Spleen (tissue), 11 donors: ENCODE measurements at regions not wholly inside any gene's neighbourhood (a gene's known extent, or its start where the extent isn't known, plus 50 kb on each side); places are given as distances from the start of the nearest gene placed in this dataset.
A peak's percentile ranks its signal among the peaks of the same experiment; 100 is the strongest.

Experiments
- DNase-seq: peaks from one replicate; pipeline ENCODE4 v3.0.0-alpha.2; 2020
- H3K27ac ChIP-seq, 8 donors: fragments of 200-600 bp; sonication (generic) in 7 of 8; 1 replicate in 4 of 8; 2 replicates in 4 of 8; pipeline versions ENCODE4 v1.5.0 to v1.8.0; 2016 to 2021; ENCODE audit warnings: inconsistent platforms in 4 of 8, mild to moderate bottlenecking in 4 of 8, moderate library complexity in 1 of 8
- H3K27me3 ChIP-seq, 7 donors: fragments of 200-600 bp; sonication (generic) in 6 of 7; replicated peaks in 1 of 7; 1 replicate in 4 of 7; 2 replicates in 3 of 7; pipeline versions ENCODE4 v1.5.0 to v1.8.0; 2016 to 2021; ENCODE audit warnings: inconsistent platforms in 3 of 7, mild to moderate bottlenecking in 1 of 7
- H3K36me3 ChIP-seq, 6 donors: fragments of 200-600 bp; sonication (generic) in 5 of 6; 1 replicate in 4 of 6; 2 replicates in 2 of 6; pipeline versions ENCODE4 v1.5.0 to v1.8.0; 2016 to 2021; ENCODE audit warnings: inconsistent platforms in 2 of 6
- H3K4me1 ChIP-seq, 6 donors: fragments of 200-600 bp; sonication (generic) in 5 of 6; 1 replicate in 3 of 6; 2 replicates in 3 of 6; pipeline versions ENCODE4 v1.5.0 to v1.8.0; 2016 to 2021; ENCODE audit warnings: inconsistent platforms in 3 of 6
- H3K4me3 ChIP-seq, 8 donors: fragments of 200-600 bp; sonication (generic) in 7 of 8; 1 replicate in 4 of 8; 2 replicates in 4 of 8; pipeline versions ENCODE4 v1.5.0 to v1.8.0; 2016 to 2021; ENCODE audit warnings: inconsistent platforms in 4 of 8, mild to moderate bottlenecking in 4 of 8, moderate library complexity in 2 of 8
- H3K9me3 ChIP-seq, 8 donors: fragments of 200-600 bp; sonication (generic) in 7 of 8; 1 replicate in 4 of 8; 2 replicates in 4 of 8; pipeline versions ENCODE4 v1.5.0 to v1.8.0; 2016 to 2021; ENCODE audit warnings: inconsistent platforms in 4 of 8
- POLR2A ChIP-seq, 3 donors: fragments of 450-650 bp; IDR thresholded peaks; one replicate each; pipeline ENCODE4 v1.5.1; 2017; ENCODE audit warnings: antibody characterized with exemption in 3 of 3, mild to moderate bottlenecking in 1 of 3
- POLR2AphosphoS5 ChIP-seq, 3 donors: sonication (generic); formaldehyde crosslinking; IDR thresholded peaks; one replicate each; pipeline ENCODE4 v1.5.1; 2017; ENCODE audit warnings: antibody characterized with exemption in 3 of 3
- WGBS, 5 donors: extraction: QIAGEN DNeasy Blood & Tissue Kit in 3 of 5; methylation state at CpG; one replicate each; pipeline versions ENCODE4 v1.1.5 to v1.1.7; 2013 to 2018; 5-methylcytosine and 5-hydroxymethylcytosine counted together
- intact Hi-C: fragments of 100-400 bp; cut with DNase I; formaldehyde crosslinking; loops from one replicate; pipeline ENCODE4 v1.15.0; 2023; ENCODE audit warnings: low total_unique reads
- TF ChIP-seq, protein P1 (sequence below), 11 experiments: fragments of 200-600 bp in 7 of 11; fragments of 450-650 bp in 4 of 11; sonication (generic) in 4 of 11; IDR thresholded peaks in 8 of 11; conservative IDR thresholded peaks in 3 of 11; 1 replicate in 7 of 11; 2 replicates in 4 of 11; pipeline versions ENCODE4 v1.4.0 to v1.8.0; 2016 to 2021; ENCODE audit warnings: antibody characterized with exemption in 11 of 11, inconsistent platforms in 4 of 11, mild to moderate bottlenecking in 1 of 11
- donor health status: healthy with polysubstance abuse.
- donor health status: DM: no; HTN: no; CAD: no; lungs with moderate emphysema.
- donor health status: DM: no; HTN: no; CAD: no.
- donor health status: Bipolar disorder and iron deficiency.
- donor health status: healthy.
- donor health status: DM: no; HTN: no; CAD: no.
- donor health status: DM: yes; HTN: yes; CAD: no.

DNA sequence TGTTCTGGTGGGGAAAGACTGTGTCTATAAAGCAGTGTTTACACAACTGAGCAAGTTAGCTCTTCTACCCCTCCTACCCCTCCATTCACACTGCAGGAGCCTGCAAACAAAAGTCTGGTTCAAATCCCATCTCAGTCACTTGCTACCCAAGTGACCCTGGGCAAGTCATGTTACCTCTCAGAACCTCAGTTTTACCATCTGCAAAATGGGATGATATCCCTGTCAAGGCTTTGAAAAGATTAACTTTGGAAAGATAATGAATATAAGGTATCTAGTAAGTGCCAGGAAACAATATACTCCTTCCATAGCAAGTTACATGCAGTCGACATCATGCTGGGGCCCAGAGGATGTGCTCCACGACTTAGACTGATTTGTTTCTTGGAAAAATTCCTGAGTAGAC, 161.5 kb downstream of the SEC61B start:
- Histone ChIP-seq H3K4me3 (no peak overlapping the region), H3K4me1 (no peaks in the 10 kb centered on the region), H3K27me3 (no peaks in the 10 kb centered on the region), H3K27ac (no peak overlapping the region), H3K9me3 (no peaks in the 10 kb centered on the region), H3K36me3 (no peaks in the 10 kb centered on the region)
- WGBS, 5 donors, result 18 to 35% (median 33%) methylated on average over 2 of the region's 2 CpGs
- intact Hi-C loops, result no loop called here
- no peak for DNase-seq
- TF ChIP-seq, protein P1, sequence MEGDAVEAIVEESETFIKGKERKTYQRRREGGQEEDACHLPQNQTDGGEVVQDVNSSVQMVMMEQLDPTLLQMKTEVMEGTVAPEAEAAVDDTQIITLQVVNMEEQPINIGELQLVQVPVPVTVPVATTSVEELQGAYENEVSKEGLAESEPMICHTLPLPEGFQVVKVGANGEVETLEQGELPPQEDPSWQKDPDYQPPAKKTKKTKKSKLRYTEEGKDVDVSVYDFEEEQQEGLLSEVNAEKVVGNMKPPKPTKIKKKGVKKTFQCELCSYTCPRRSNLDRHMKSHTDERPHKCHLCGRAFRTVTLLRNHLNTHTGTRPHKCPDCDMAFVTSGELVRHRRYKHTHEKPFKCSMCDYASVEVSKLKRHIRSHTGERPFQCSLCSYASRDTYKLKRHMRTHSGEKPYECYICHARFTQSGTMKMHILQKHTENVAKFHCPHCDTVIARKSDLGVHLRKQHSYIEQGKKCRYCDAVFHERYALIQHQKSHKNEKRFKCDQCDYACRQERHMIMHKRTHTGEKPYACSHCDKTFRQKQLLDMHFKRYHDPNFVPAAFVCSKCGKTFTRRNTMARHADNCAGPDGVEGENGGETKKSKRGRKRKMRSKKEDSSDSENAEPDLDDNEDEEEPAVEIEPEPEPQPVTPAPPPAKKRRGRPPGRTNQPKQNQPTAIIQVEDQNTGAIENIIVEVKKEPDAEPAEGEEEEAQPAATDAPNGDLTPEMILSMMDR (IDR thresholded peaks at IDR 0.05 in 8 of 11, conservative IDR thresholded peaks at IDR 0.05 in 3 of 11), result no peak
- TF ChIP-seq POLR2AphosphoS5 (IDR thresholded peaks at IDR 0.05) (no peak), POLR2A (IDR thresholded peaks at IDR 0.05) (no peak)

DNA sequence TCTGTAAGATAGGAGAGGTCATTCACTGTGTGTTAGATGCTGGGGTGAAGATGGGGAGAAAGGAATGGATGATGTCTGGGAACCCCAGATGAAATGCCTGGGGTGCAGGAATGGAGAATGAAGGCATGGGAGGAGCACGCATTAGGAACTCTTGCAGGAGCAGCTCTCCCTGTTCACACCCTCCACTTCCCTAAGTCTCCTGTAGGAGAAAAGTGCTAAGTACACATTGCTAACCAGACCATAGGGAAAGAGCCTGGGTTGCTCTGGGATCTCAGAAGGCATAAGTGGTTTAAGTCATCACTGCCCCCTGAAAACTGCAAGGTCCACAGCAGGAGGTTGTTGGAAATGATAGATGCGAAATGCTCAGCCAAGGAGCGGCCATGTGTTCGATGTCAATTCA, 163.1 kb downstream of the SEC61B start:
- intact Hi-C loops, result no loop called here
- Histone ChIP-seq H3K36me3 (no peaks in the 10 kb centered on the region), H3K27me3 (no peaks in the 10 kb centered on the region), H3K4me1 (no peaks in the 10 kb centered on the region), H3K27ac (no peak overlapping the region), H3K4me3 (no peak overlapping the region), H3K9me3 (no peaks in the 10 kb centered on the region)
- TF ChIP-seq POLR2AphosphoS5 (IDR thresholded peaks at IDR 0.05), result no peak
- TF ChIP-seq, protein P1 (IDR thresholded peaks at IDR 0.05 in 8 of 11, conservative IDR thresholded peaks at IDR 0.05 in 3 of 11), result no peak
- TF ChIP-seq POLR2A (IDR thresholded peaks at IDR 0.05), result no peak
- WGBS, 5 donors, result 90 to 95% (median 94%) methylated on average over 4 of the region's 4 CpGs
- peak; percentile 9 for DNase-seq

DNA sequence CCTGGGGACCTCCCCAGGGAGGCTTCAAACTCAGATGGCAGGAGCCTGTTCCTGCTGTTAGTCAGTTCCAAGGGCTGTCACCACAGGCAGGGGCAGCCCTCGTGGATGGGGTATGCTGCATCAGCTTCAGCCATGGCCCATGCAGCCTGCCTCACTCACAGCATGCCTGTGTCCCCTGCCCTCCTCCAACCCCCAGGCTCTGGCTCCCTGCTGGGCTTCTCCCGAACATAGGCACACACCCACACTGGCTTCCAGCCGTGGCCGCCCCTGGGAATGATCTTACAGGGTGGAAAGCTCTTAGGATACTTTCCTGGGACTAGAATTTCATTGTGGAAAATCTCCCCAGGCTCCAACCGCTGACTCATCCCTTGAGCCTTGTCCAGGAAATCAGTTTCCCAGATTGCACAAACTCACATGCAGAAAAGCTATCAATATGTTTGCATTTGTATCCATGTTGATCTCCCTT, 163.8 kb downstream of the SEC61B start:
- no peak for TF ChIP-seq POLR2AphosphoS5 (IDR thresholded peaks at IDR 0.05)
- TF ChIP-seq, protein P1 (IDR thresholded peaks at IDR 0.05 in 8 of 11, conservative IDR thresholded peaks at IDR 0.05 in 3 of 11), result no peak
- Histone ChIP-seq H3K9me3 (no peaks in the 10 kb centered on the region), H3K4me3 (no peak overlapping the region), H3K36me3 (no peaks in the 10 kb centered on the region), H3K27me3 (no peaks in the 10 kb centered on the region), H3K4me1 (no peaks in the 10 kb centered on the region), H3K27ac (no peak overlapping the region)
- no peak for DNase-seq
- intact Hi-C loops, result no loop called here
- WGBS, 5 donors, result 56 to 82% (median 71%) methylated on average over 5 of the region's 5 CpGs

DNA sequence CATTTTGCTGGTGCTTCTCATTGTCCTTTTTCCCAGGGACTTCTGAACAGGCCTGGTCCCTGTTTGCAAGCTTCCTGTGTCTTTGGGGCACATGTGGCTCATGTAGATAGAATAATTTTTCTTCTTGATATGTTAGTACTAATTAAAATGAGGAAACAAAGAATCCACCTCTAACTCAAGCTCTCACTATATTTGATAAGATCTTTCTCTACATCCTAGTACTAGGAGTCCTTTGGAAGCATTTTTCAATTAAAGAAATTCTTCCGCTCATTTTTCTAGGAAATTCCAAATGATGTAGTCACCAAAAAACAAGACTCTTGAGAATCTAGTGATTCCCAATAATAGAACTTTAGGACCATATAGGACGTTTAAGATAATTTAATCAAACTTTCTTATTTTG, 165.3 kb downstream of the SEC61B start:
- no peaks in the 10 kb centered on the region for H3K27me3 ChIP-seq
- 79 to 85% (median 83%) methylated on average over 2 of the region's 2 CpGs for WGBS, 5 donors
- TF ChIP-seq POLR2AphosphoS5 (IDR thresholded peaks at IDR 0.05), result no peak
- no peak for TF ChIP-seq POLR2A (IDR thresholded peaks at IDR 0.05)
- TF ChIP-seq, protein P1 (IDR thresholded peaks at IDR 0.05 in 8 of 11, conservative IDR thresholded peaks at IDR 0.05 in 3 of 11), result no peak
- no peak overlapping the region for H3K4me3 ChIP-seq
- no peaks in the 10 kb centered on the region for H3K9me3 ChIP-seq
- intact Hi-C loops, result no loop called here
- no peaks in the 10 kb centered on the region for H3K4me1 ChIP-seq
- DNase-seq, result no peak
- H3K36me3 ChIP-seq, result no peaks in the 10 kb centered on the region
- no peak overlapping the region for H3K27ac ChIP-seq
